Endodermal cell (in vitro differentiated cells): ENCODE measurements at regions not wholly inside any gene's neighbourhood (a gene's known extent, or its start where the extent isn't known, plus 50 kb on each side); places are given as distances from the start of the nearest gene placed in this dataset.

Experiments
- DNase-seq: peaks from one replicate; pipeline ENCODE4 v3.0.0-alpha.2; 2017
- H3K27ac ChIP-seq: 2 replicates; pipeline ENCODE4 v1.5.1; 2013; ENCODE audit warnings: mild to moderate bottlenecking, low read depth, low read length, moderate library complexity
- H3K27me3 ChIP-seq: 2 replicates; pipeline ENCODE4 v1.6.1; 2013; ENCODE audit warnings: mild to moderate bottlenecking, low read length, moderate library complexity; ENCODE audit not compliant: insufficient read depth, control insufficient read depth, poor library complexity, severe bottlenecking
- H3K36me3 ChIP-seq: 2 replicates; pipeline ENCODE4 v1.7.0; 2013; ENCODE audit warnings: mild to moderate bottlenecking, low read length, moderate library complexity; ENCODE audit not compliant: control insufficient read depth, insufficient read depth
- H3K4me1 ChIP-seq: one replicate; pipeline ENCODE4 v1.7.0; 2013; ENCODE audit warnings: low read length; ENCODE audit not compliant: control insufficient read depth, insufficient read depth
- H3K4me3 ChIP-seq: 2 replicates; pipeline ENCODE4 v1.5.1; 2013; ENCODE audit warnings: mild to moderate bottlenecking, low read length, moderate library complexity
- H3K9ac ChIP-seq: 2 replicates; pipeline ENCODE4 v1.6.1; 2013; ENCODE audit warnings: mild to moderate bottlenecking, low read length, moderate library complexity; ENCODE audit not compliant: poor library complexity, severe bottlenecking; ENCODE audit errors: extremely low read depth
- H3K9me3 ChIP-seq: 2 replicates; pipeline ENCODE4 v1.6.1; 2013; ENCODE audit warnings: mild to moderate bottlenecking, low read length, moderate library complexity; ENCODE audit not compliant: control insufficient read depth
- H3K27ac Mint-ChIP-seq: 2 replicates; pipeline ENCODE4 v1.8.0; 2020; ENCODE audit warnings: mixed read lengths
- H3K27me3 Mint-ChIP-seq: 2 replicates; pipeline ENCODE4 v1.8.0; 2021; ENCODE audit warnings: mild to moderate bottlenecking, mixed read lengths; ENCODE audit not compliant: insufficient read depth
- H3K36me3 Mint-ChIP-seq: 2 replicates; pipeline ENCODE4 v1.8.0; 2020; ENCODE audit warnings: low read depth, mixed read lengths
- H3K4me1 Mint-ChIP-seq: 2 replicates; pipeline ENCODE4 v1.8.0; 2020; ENCODE audit warnings: mixed read lengths
- H3K4me3 Mint-ChIP-seq: 2 replicates; pipeline ENCODE4 v1.8.0; 2020; ENCODE audit warnings: mild to moderate bottlenecking, moderate library complexity, mixed read lengths
- H3K9me3 Mint-ChIP-seq: 2 replicates; pipeline ENCODE4 v1.8.0; 2020; ENCODE audit warnings: mild to moderate bottlenecking, mixed read lengths
- CTCF ChIP-seq: fragments of 200-600 bp; sonication (generic); conservative IDR thresholded peaks from 2 replicates; pipeline ENCODE4 v1.5.0; 2021; ENCODE audit warnings: antibody characterized with exemption, mild to moderate bottlenecking
- WGBS, 2 experiments: methylation state at CpG; one replicate each; pipeline versions ENCODE4 v1.1.5 to v1.1.7; 2013; ENCODE audit warnings: missing lambda C conversion rate in 2 of 2, mixed read lengths in 1 of 2; ENCODE audit not compliant: insufficient coverage in 1 of 2, insufficient read length in 1 of 2; 5-methylcytosine and 5-hydroxymethylcytosine counted together

- Histone ChIP-seq H3K27me3 (peaks cover 7% of the 10 kb centered on the region), H3K4me1 (peaks cover 3% of the 10 kb centered on the region), H3K9ac (no peak overlapping the region), H3K9me3 (no peaks in the 10 kb centered on the region), H3K4me3 (no peak overlapping the region), H3K36me3 (no peaks in the 10 kb centered on the region), H3K27ac (no peak overlapping the region)
- no peak overlapping the region for H3K4me3 Mint-ChIP-seq
- no peaks in the 10 kb centered on the region for H3K9me3 Mint-ChIP-seq
- H3K36me3 Mint-ChIP-seq = no peaks in the 10 kb centered on the region
- H3K27ac Mint-ChIP-seq = no peak overlapping the region
- WGBS, 2 experiments = 76 to 85% methylated on average over 3 to 5 of the region's 6 CpGs
- no peak for TF ChIP-seq CTCF
- peaks cover 14% of the 10 kb centered on the region for H3K27me3 Mint-ChIP-seq
- DNase-seq = no peak
- H3K4me1 Mint-ChIP-seq = peaks cover 3% of the 10 kb centered on the region
These were observed 221.0 kb upstream of the CDH13 start for GRCh38 chr16:82405736-82406135.

GRCh38 chr16:82404586-82405315, 222.0 kb upstream of the CDH13 start:
- H3K36me3 Mint-ChIP-seq = no peaks in the 10 kb centered on the region
- WGBS, 2 experiments = 85% methylated on average over 2 of the region's 3 CpGs; no CpG with 5 or more reads in 1 of the 2 experiments
- no peaks in the 10 kb centered on the region for H3K9me3 ChIP-seq
- peaks cover 3% of the 10 kb centered on the region for H3K4me1 ChIP-seq
- no peaks in the 10 kb centered on the region for H3K27me3 ChIP-seq
- H3K4me1 Mint-ChIP-seq = peaks cover 3% of the 10 kb centered on the region
- H3K9me3 Mint-ChIP-seq = no peaks in the 10 kb centered on the region
- TF ChIP-seq CTCF = no peak
- no peak overlapping the region for H3K4me3 ChIP-seq
- no peak overlapping the region for H3K27ac ChIP-seq
- no peak overlapping the region for H3K27ac Mint-ChIP-seq
- no peaks in the 10 kb centered on the region for H3K36me3 ChIP-seq
- peaks cover 8% of the 10 kb centered on the region for H3K27me3 Mint-ChIP-seq
- no peak for DNase-seq
- no peak overlapping the region for H3K4me3 Mint-ChIP-seq
- no peak overlapping the region for H3K9ac ChIP-seq

GRCh38 chr16:82402665-82403218, 224.0 kb upstream of the CDH13 start:
- Mint-ChIP-seq H3K36me3 (no peaks in the 10 kb centered on the region), H3K27ac (no peak overlapping the region), H3K9me3 (no peaks in the 10 kb centered on the region), H3K4me3 (no peak overlapping the region), H3K4me1 (peaks cover 3% of the 10 kb centered on the region), H3K27me3 (peaks cover 1% of the 10 kb centered on the region)
- DNase-seq = no peak
- H3K4me3 ChIP-seq = no peak overlapping the region
- no peak overlapping the region for H3K9ac ChIP-seq
- no peak for TF ChIP-seq CTCF
- WGBS, 2 experiments = 90 to 92% methylated on average over 5 of the region's 5 CpGs
- H3K4me1 ChIP-seq = peaks cover 3% of the 10 kb centered on the region
- no peaks in the 10 kb centered on the region for H3K27me3 ChIP-seq
- H3K9me3 ChIP-seq = peaks cover 8% of the 10 kb centered on the region
- H3K36me3 ChIP-seq = no peaks in the 10 kb centered on the region
- H3K27ac ChIP-seq = no peak overlapping the region
